ENCODE measurements at regions not wholly inside any gene's neighbourhood (a gene's known extent, or its start where the extent isn't known, plus 50 kb on each side); places are given as distances from the start of the nearest gene placed in this dataset.
"Not testable (repeated sequence)": the region's sequence is repeated elsewhere in the genome, so short reads cannot be mapped to it uniquely, and the experiment has no call there.

GRCh38 chr16:87161410-87161809 is 155.8 kb downstream of the C16orf95 start:
- H3K4me3 Mint-ChIP-seq; H3K27ac Mint-ChIP-seq; intact Hi-C loops (cut with micrococcal nuclease); DNase-seq; H3K27me3 Mint-ChIP-seq; H3K4me1 Mint-ChIP-seq (ENCODE audit: low read depth); CTCF ChIA-PET; H3K9me3 Mint-ChIP-seq; H3K36me3 Mint-ChIP-seq: not testable (repeated sequence)
- POLR2A ChIA-PET, result interaction anchor here (0.5 kb wide), 1 partner anchor 90 kb away, joined by 3 read pairs; no protein-coding TSS in a partner anchor

GRCh38 chr16:87161822-87162676 is 155.1 kb downstream of the C16orf95 start:
- peak overlapping the region; percentile 9 for H3K27ac Mint-ChIP-seq
- peaks cover 2% of the 10 kb centered on the region for H3K36me3 Mint-ChIP-seq
- peaks cover 2% of the 10 kb centered on the region for H3K27me3 Mint-ChIP-seq
- peaks cover 3% of the 10 kb centered on the region for H3K9me3 Mint-ChIP-seq
- POLR2A ChIA-PET, result interaction anchor here (0.5 kb wide), 1 partner anchor 89 kb away, joined by 3 read pairs; no protein-coding TSS in a partner anchor
- intact Hi-C loops (cut with micrococcal nuclease), result no loop called here
- peak; percentile 55 for DNase-seq
- CTCF ChIA-PET, result no interaction called here
- H3K4me3 Mint-ChIP-seq, result no peak overlapping the region
- no peaks in the 10 kb centered on the region for H3K4me1 Mint-ChIP-seq (ENCODE audit: low read depth)

- H3K27ac Mint-ChIP-seq; H3K9me3 Mint-ChIP-seq; DNase-seq; intact Hi-C loops (cut with micrococcal nuclease); CTCF ChIA-PET; POLR2A ChIA-PET; H3K4me1 Mint-ChIP-seq (ENCODE audit: low read depth); H3K27me3 Mint-ChIP-seq; H3K4me3 Mint-ChIP-seq; H3K36me3 Mint-ChIP-seq: not testable (repeated sequence)
These were observed 154.4 kb downstream of the C16orf95 start for GRCh38 chr16:87162799-87163198.

DNA sequence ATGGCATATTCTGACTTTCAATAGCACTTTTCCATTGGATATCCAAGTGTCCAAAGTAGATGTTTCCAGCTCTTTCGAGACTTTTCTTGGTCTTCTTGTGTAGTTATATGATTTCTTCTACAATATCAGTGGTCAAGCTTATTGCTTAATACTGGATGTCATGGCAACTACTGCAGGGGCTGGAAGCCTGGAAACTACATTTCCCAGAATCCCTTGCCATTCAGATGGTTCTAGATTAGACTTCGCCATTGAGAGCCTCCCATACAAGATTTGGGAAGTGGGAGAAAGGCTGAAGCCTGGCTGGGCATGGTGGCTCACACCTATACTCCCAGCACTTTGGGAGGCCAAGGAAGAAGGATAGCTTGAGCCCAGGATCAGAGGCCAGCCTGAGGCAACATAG is 153.6 kb downstream of the C16orf95 start:
- H3K27me3 Mint-ChIP-seq, result peaks cover 2% of the 10 kb centered on the region
- H3K4me3 Mint-ChIP-seq, result no peak overlapping the region
- H3K36me3 Mint-ChIP-seq, result peaks cover 2% of the 10 kb centered on the region
- no peaks in the 10 kb centered on the region for H3K4me1 Mint-ChIP-seq (ENCODE audit: low read depth)
- H3K9me3 Mint-ChIP-seq, result peaks cover 7% of the 10 kb centered on the region
- ChIA-PET POLR2A (interaction anchor here (0.9 kb wide), 1 partner anchor 499 kb away, joined by 3 read pairs; no protein-coding TSS in a partner anchor), CTCF (interaction anchor here (0.7 kb wide), 1 partner anchor 764 kb away, joined by 4 read pairs; no protein-coding TSS in a partner anchor)
- intact Hi-C loops (cut with micrococcal nuclease), result no loop called here
- DNase-seq, result no peak
- no peak overlapping the region for H3K27ac Mint-ChIP-seq

DNA sequence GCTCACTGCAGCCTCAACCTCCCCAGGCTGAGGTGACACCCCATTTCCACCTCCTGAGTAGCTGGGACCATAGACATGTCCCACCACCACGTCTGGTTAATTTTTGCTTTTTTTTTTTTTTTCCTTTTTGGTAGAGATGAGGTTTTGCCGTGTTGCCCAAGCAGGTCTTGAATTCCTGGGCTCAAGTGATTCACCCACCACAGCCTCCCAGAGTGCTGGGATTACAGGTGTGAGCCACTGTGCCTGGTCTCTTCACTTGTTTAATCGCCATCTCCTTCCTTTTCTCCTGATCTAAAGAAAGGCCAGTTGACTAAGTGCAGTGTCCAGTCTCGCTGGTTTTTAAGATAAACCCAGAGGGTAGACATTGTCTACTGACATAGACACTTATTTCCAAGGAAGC is 152.0 kb downstream of the C16orf95 start:
- no peak for DNase-seq
- Mint-ChIP-seq H3K36me3 (peaks cover 2% of the 10 kb centered on the region), H3K27me3 (peaks cover 2% of the 10 kb centered on the region), H3K27ac (no peak overlapping the region), H3K9me3 (peaks cover 7% of the 10 kb centered on the region), H3K4me1 (ENCODE audit: low read depth) (no peaks in the 10 kb centered on the region), H3K4me3 (no peak overlapping the region)
- ChIA-PET CTCF (no interaction called here), POLR2A (no interaction called here)
- intact Hi-C loops (cut with micrococcal nuclease), result no loop called here

- peaks cover 2% of the 10 kb centered on the region for H3K27me3 Mint-ChIP-seq
- no peak overlapping the region for H3K4me3 Mint-ChIP-seq
- peaks cover 2% of the 10 kb centered on the region for H3K36me3 Mint-ChIP-seq
- ChIA-PET CTCF (no interaction called here), POLR2A (no interaction called here)
- DNase-seq, result no peak
- no peak overlapping the region for H3K27ac Mint-ChIP-seq
- H3K4me1 Mint-ChIP-seq (ENCODE audit: low read depth), result no peaks in the 10 kb centered on the region
- intact Hi-C loops (cut with micrococcal nuclease), result no loop called here
- H3K9me3 Mint-ChIP-seq, result peaks cover 7% of the 10 kb centered on the region
These were observed 151.3 kb downstream of the C16orf95 start for GRCh38 chr16:87165885-87166284.

- intact Hi-C loops (cut with micrococcal nuclease), result no loop called here
- CTCF ChIA-PET, result no interaction called here
These were observed 150.9 kb downstream of the C16orf95 start for GRCh38 chr16:87166321-87166720.

GRCh38 chr16:87166934-87167333 is 150.3 kb downstream of the C16orf95 start:
- H3K4me1 Mint-ChIP-seq (ENCODE audit: low read depth), result no peaks in the 10 kb centered on the region
- POLR2A ChIA-PET, result no interaction called here
- intact Hi-C loops (cut with micrococcal nuclease), result no loop called here
- H3K4me3 Mint-ChIP-seq, result no peak overlapping the region
- peaks cover 2% of the 10 kb centered on the region for H3K36me3 Mint-ChIP-seq
- H3K27ac Mint-ChIP-seq, result no peak overlapping the region
- peaks cover 7% of the 10 kb centered on the region for H3K9me3 Mint-ChIP-seq
- H3K27me3 Mint-ChIP-seq, result peaks cover 2% of the 10 kb centered on the region
- CTCF ChIA-PET, result no interaction called here
- no peak for DNase-seq

More at GRCh38 chr16:87166321-87166720, 150.9 kb downstream of the C16orf95 start:
- Mint-ChIP-seq H3K4me3 (no peak overlapping the region), H3K27ac (no peak overlapping the region), H3K36me3 (peaks cover 2% of the 10 kb centered on the region), H3K9me3 (peaks cover 7% of the 10 kb centered on the region), H3K27me3 (peaks cover 2% of the 10 kb centered on the region), H3K4me1 (ENCODE audit: low read depth) (no peaks in the 10 kb centered on the region)
- no peak for DNase-seq
- POLR2A ChIA-PET, result no interaction called here

- Mint-ChIP-seq H3K9me3 (peaks cover 5% of the 10 kb centered on the region), H3K27me3 (no peaks in the 10 kb centered on the region), H3K4me3 (no peak overlapping the region), H3K36me3 (no peaks in the 10 kb centered on the region), H3K27ac (no peak overlapping the region), H3K4me1 (ENCODE audit: low read depth) (no peaks in the 10 kb centered on the region)
- DNase-seq, result no peak
- intact Hi-C loops (cut with micrococcal nuclease), result no loop called here
- ChIA-PET POLR2A (no interaction called here), CTCF (no interaction called here)
These were observed 147.6 kb downstream of the C16orf95 start for GRCh38 chr16:87169509-87169995.

DNA sequence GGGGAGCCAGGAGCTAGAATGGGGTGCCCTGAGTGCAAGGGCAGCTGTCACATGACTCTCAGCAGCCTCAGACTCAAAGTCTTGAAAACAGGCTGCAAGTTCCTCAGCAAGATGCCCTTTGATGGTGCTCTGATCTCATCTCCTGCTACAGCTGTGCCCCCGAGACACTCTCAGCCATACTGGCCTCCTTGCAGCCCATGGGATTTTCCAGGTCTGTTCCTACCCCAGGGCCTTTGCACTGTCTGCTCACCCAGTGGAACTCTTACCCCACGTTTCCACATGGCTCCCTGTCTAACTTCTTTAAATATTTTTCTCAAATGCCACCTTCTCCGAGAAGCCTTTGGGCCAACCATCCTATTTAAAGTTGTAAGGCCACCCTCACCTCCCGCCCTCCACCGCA is 146.9 kb downstream of the C16orf95 start:
- ChIA-PET POLR2A (no interaction called here), CTCF (no interaction called here)
- Mint-ChIP-seq H3K4me1 (ENCODE audit: low read depth) (no peaks in the 10 kb centered on the region), H3K27me3 (no peaks in the 10 kb centered on the region), H3K36me3 (no peaks in the 10 kb centered on the region), H3K4me3 (no peak overlapping the region), H3K9me3 (peaks cover 5% of the 10 kb centered on the region), H3K27ac (no peak overlapping the region)
- no peak for DNase-seq
- intact Hi-C loops (cut with micrococcal nuclease), result no loop called here

DNA sequence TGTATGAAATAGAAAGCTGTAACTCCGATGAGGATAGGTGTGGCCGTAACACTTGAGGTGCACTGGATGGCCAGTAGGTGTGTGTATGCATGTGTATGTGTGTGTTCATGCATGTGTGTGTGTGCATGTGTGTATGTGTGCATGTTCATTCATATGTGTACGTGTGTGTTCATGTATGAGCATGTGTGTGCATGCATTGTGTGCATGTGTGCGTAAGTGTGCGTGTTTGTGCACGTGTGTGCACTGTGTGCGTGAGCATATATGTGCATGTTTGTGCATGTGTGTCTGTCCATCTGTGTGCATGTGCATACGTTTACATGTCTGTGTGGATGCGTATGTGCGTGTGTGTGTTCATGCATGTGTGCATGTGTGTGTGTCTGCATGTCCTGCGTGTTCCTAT is 145.5 kb downstream of the C16orf95 start:
- H3K9me3 Mint-ChIP-seq, result peaks cover 5% of the 10 kb centered on the region

GRCh38 chr16:87172632-87173031 is 144.6 kb downstream of the C16orf95 start:
- intact Hi-C loops (cut with micrococcal nuclease), result no loop called here
- no peak overlapping the region for H3K4me3 Mint-ChIP-seq
- ChIA-PET CTCF (no interaction called here), POLR2A (no interaction called here)
- no peaks in the 10 kb centered on the region for H3K4me1 Mint-ChIP-seq (ENCODE audit: low read depth)
- H3K36me3 Mint-ChIP-seq, result no peaks in the 10 kb centered on the region
- H3K27ac Mint-ChIP-seq, result no peak overlapping the region
- DNase-seq, result no peak
- no peaks in the 10 kb centered on the region for H3K9me3 Mint-ChIP-seq
- H3K27me3 Mint-ChIP-seq, result no peaks in the 10 kb centered on the region

More for the DNA sequence above, 145.5 kb downstream of the C16orf95 start:
- Mint-ChIP-seq H3K4me1 (ENCODE audit: low read depth) (no peaks in the 10 kb centered on the region), H3K4me3 (no peak overlapping the region), H3K27me3 (no peaks in the 10 kb centered on the region), H3K27ac (no peak overlapping the region), H3K36me3 (no peaks in the 10 kb centered on the region)
- DNase-seq, result no peak
- ChIA-PET CTCF (no interaction called here), POLR2A (no interaction called here)
- intact Hi-C loops (cut with micrococcal nuclease), result no loop called here

GRCh38 chr16:87173294-87173893 is 143.8 kb downstream of the C16orf95 start:
- Mint-ChIP-seq H3K27ac (no peak overlapping the region), H3K27me3 (no peaks in the 10 kb centered on the region), H3K4me3 (no peak overlapping the region), H3K36me3 (no peaks in the 10 kb centered on the region), H3K9me3 (no peaks in the 10 kb centered on the region), H3K4me1 (ENCODE audit: low read depth) (no peaks in the 10 kb centered on the region)
- intact Hi-C loops (cut with micrococcal nuclease), result no loop called here
- CTCF ChIA-PET, result no interaction called here
- DNase-seq, result no peak
- POLR2A ChIA-PET, result no interaction called here
